ENCODE measurements at regions not wholly inside any gene's neighbourhood (a gene's known extent, or its start where the extent isn't known, plus 50 kb on each side); places are given as distances from the start of the nearest gene placed in this dataset.

GRCh38 chr3:80549173-80549572 lies 781.4 kb upstream of the ROBO1 start:
- Histone ChIP-seq H3K4me1 (ENCODE audit: control insufficient read depth in 4 of 4, insufficient read depth in 4 of 4, low read length in 3 of 4) (no peaks in the 10 kb centered on the region), H3K27me3 (ENCODE audit: control insufficient read depth in 4 of 4, insufficient read depth in 4 of 4, low read length in 3 of 4) (no peaks in the 10 kb centered on the region), H3K4me3 (ENCODE audit: low read depth in 1 of 3, low read length in 3 of 3) (no peak overlapping the region), H3K9me3 (ENCODE audit: control insufficient read depth in 4 of 4, low read length in 3 of 4) (no peaks in the 10 kb centered on the region), H3K36me3 (ENCODE audit: control insufficient read depth in 4 of 4, insufficient read depth in 3 of 4, low read depth in 1 of 4, low read length in 3 of 4) (no peaks in the 10 kb centered on the region), H3K9ac (ENCODE audit: low read depth in 1 of 2, low read length in 2 of 2) (no peak overlapping the region), H3K27ac (ENCODE audit: low read depth in 1 of 2, low read length in 2 of 2) (no peak overlapping the region)
- TF ChIP-seq YY1 (IDR thresholded peaks at IDR 0.05): no peak
- no peak for TF ChIP-seq JUND (IDR thresholded peaks at IDR 0.05)
- TF ChIP-seq ZBTB33 (IDR thresholded peaks at IDR 0.05): no peak
- no peak for TF ChIP-seq MAX (IDR thresholded peaks at IDR 0.05)
- TF ChIP-seq EGR1 (IDR thresholded peaks at IDR 0.05; ENCODE audit: low read depth in 2 of 2): no peak
- TF ChIP-seq RAD21 (IDR thresholded peaks at IDR 0.05): no peak
- TF ChIP-seq FOXA1 (IDR thresholded peaks at IDR 0.05): no peak
- TF ChIP-seq HNF4A (conservative IDR thresholded peaks at IDR 0.05): no peak
- TF ChIP-seq ATF3 (IDR thresholded peaks at IDR 0.05): no peak
- TF ChIP-seq GABPA (IDR thresholded peaks at IDR 0.05 in 1 of 2, conservative IDR thresholded peaks at IDR 0.05 in 1 of 2): no peak
- no peak for TF ChIP-seq FOXA2 (IDR thresholded peaks at IDR 0.05)
- TF ChIP-seq HNF4G (IDR thresholded peaks at IDR 0.05): no peak
- TF ChIP-seq TAF1 (conservative IDR thresholded peaks at IDR 0.05): no peak
- no peak for TF ChIP-seq NR2F2 (IDR thresholded peaks at IDR 0.05)
- no peak for TF ChIP-seq CTCF (IDR thresholded peaks at IDR 0.05; ENCODE audit: low read depth, low read length, missing input control)
- no peak for TF ChIP-seq REST (IDR thresholded peaks at IDR 0.05)
- TF ChIP-seq SP1 (IDR thresholded peaks at IDR 0.05): no peak
- no peak for TF ChIP-seq RXRA (IDR thresholded peaks at IDR 0.05)
- no peak for DNase-seq (ENCODE audit: low spot score)
- WGBS: 41% methylated on average over 1 of the region's 1 CpG
